ENCODE measurements at regions not wholly inside any gene's neighbourhood (a gene's known extent, or its start where the extent isn't known, plus 50 kb on each side); places are given as distances from the start of the nearest gene placed in this dataset.

- ATAC-seq, result no peak
- no peak for TF ChIP-seq TOX (CRISPR knock-in tag; IDR thresholded peaks at IDR 0.05; ENCODE audit: borderline replicate concordance)
- TF ChIP-seq GLIS3 (CRISPR knock-in tag; IDR thresholded peaks at IDR 0.05), result no peak
- TF ChIP-seq CREB5 (CRISPR knock-in tag; IDR thresholded peaks at IDR 0.05; ENCODE audit: low read depth), result no peak
- TF ChIP-seq POU6F1 (CRISPR knock-in tag; IDR thresholded peaks at IDR 0.05; ENCODE audit: borderline replicate concordance, low read depth), result no peak
- TF ChIP-seq CSRNP3 (CRISPR knock-in tag; IDR thresholded peaks at IDR 0.05), result no peak
- TF ChIP-seq TCF4 (CRISPR knock-in tag; IDR thresholded peaks at IDR 0.05; ENCODE audit: borderline replicate concordance), result no peak
- no peak for TF ChIP-seq CSDC2 (CRISPR knock-in tag; IDR thresholded peaks at IDR 0.05)
- TF ChIP-seq RARB (CRISPR knock-in tag; IDR thresholded peaks at IDR 0.05), result no peak
- no peak for TF ChIP-seq ZFP3 (CRISPR knock-in tag; IDR thresholded peaks at IDR 0.05)
- no peak for TF ChIP-seq ZFP30 (CRISPR knock-in tag; IDR thresholded peaks at IDR 0.05)
- TF ChIP-seq ARNTL (CRISPR knock-in tag; IDR thresholded peaks at IDR 0.05; ENCODE audit: borderline replicate concordance, low read depth), result no peak
- TF ChIP-seq ZNF565 (CRISPR knock-in tag; conservative IDR thresholded peaks at IDR 0.05; ENCODE audit: low read depth), result no peak
These were observed 330.9 kb upstream of the ZNF32 start for GRCh38 chr10:43979551-43979950.

- no peak for ATAC-seq
- no peak for TF ChIP-seq ARNTL (CRISPR knock-in tag; IDR thresholded peaks at IDR 0.05; ENCODE audit: borderline replicate concordance, low read depth)
- TF ChIP-seq CSRNP3 (CRISPR knock-in tag; IDR thresholded peaks at IDR 0.05), result no peak
- TF ChIP-seq ZNF565 (CRISPR knock-in tag; conservative IDR thresholded peaks at IDR 0.05; ENCODE audit: low read depth), result no peak
- no peak for TF ChIP-seq POU6F1 (CRISPR knock-in tag; IDR thresholded peaks at IDR 0.05; ENCODE audit: borderline replicate concordance, low read depth)
- no peak for TF ChIP-seq BACH2 (CRISPR knock-in tag; IDR thresholded peaks at IDR 0.05; ENCODE audit: borderline replicate concordance)
- no peak for TF ChIP-seq PPARA (CRISPR knock-in tag; IDR thresholded peaks at IDR 0.05; ENCODE audit: borderline replicate concordance)
- TF ChIP-seq TCF4 (CRISPR knock-in tag; IDR thresholded peaks at IDR 0.05; ENCODE audit: borderline replicate concordance), result no peak
- TF ChIP-seq RARB (CRISPR knock-in tag; IDR thresholded peaks at IDR 0.05), result no peak
- no peak for TF ChIP-seq ZNF8 (CRISPR knock-in tag; IDR thresholded peaks at IDR 0.05)
- no peak for TF ChIP-seq GLIS3 (CRISPR knock-in tag; IDR thresholded peaks at IDR 0.05)
- TF ChIP-seq PATZ1 (CRISPR knock-in tag; IDR thresholded peaks at IDR 0.05; ENCODE audit: borderline replicate concordance), result no peak
- no peak for TF ChIP-seq ZNF70 (CRISPR knock-in tag; IDR thresholded peaks at IDR 0.05)
- TF ChIP-seq TSHZ2 (CRISPR knock-in tag; IDR thresholded peaks at IDR 0.05), result no peak
- no peak for TF ChIP-seq CREB5 (CRISPR knock-in tag; IDR thresholded peaks at IDR 0.05; ENCODE audit: low read depth)
- no peak for TF ChIP-seq ESRRG (CRISPR knock-in tag; IDR thresholded peaks at IDR 0.05)
- TF ChIP-seq CSDC2 (CRISPR knock-in tag; IDR thresholded peaks at IDR 0.05), result no peak
These were observed 330.3 kb upstream of the ZNF32 start for GRCh38 chr10:43978936-43979335.

Data from SK-N-SH treated with all-trans-retinoic acid at 6 μM for 48 hours (cell line).